AG04450 (cell line): ENCODE measurements at regions not wholly inside any gene's neighbourhood (a gene's known extent, or its start where the extent isn't known, plus 50 kb on each side); places are given as distances from the start of the nearest gene placed in this dataset.

ENCODE experiments used
- CTCF ChIA-PET: fragments of 300-600, 350-600 bp; formaldehyde crosslinking; extraction: SDS; loops from one replicate; lab custom pipeline; 2022; ENCODE audit warnings: antibody characterized with exemption, inconsistent platforms; lab: Charles Lee
- POLR2A ChIA-PET: fragments of 350-600 bp; formaldehyde crosslinking; extraction: SDS; loops from one replicate; lab custom pipeline; 2021; ENCODE audit warnings: antibody characterized with exemption, inconsistent platforms; lab: Yijun Ruan, JAX
- DNase-seq: peaks from one replicate; pipeline ENCODE4 v3.0.0-alpha.2; 2011; ENCODE audit warnings: low read depth, low spot score
- H3K27ac ChIP-seq: one replicate; pipeline ENCODE4 v1.5.1; 2012; ENCODE audit warnings: low read depth, low read length, control low read depth
- H3K27me3 ChIP-seq: one replicate; pipeline ENCODE4 v1.6.0; 2012; ENCODE audit warnings: low read length; ENCODE audit not compliant: control insufficient read depth, insufficient read depth
- H3K4me3 ChIP-seq: 2 replicates; pipeline ENCODE4 v1.5.1; 2011; ENCODE audit warnings: mild to moderate bottlenecking, low read depth, low read length, control low read depth
- H3K9me3 ChIP-seq: 2 replicates; pipeline ENCODE4 v1.5.1; 2012; ENCODE audit warnings: low read length; ENCODE audit not compliant: control insufficient read depth, insufficient read depth
- CTCF ChIP-seq: IDR thresholded peaks from 2 replicates; pipeline ENCODE4 v1.5.1; 2011; ENCODE audit warnings: low read depth, low read length, control low read depth, inconsistent platforms

GRCh38 chr4:32985256-32985655 is 2265.1 kb downstream of the PCDH7 start:
- POLR2A ChIA-PET, result no interaction called here
- no peaks in the 10 kb centered on the region for H3K27me3 ChIP-seq
- no peaks in the 10 kb centered on the region for H3K9me3 ChIP-seq
- no peak overlapping the region for H3K4me3 ChIP-seq
- CTCF ChIA-PET, result no interaction called here
- no peak overlapping the region for H3K27ac ChIP-seq
- no peak for TF ChIP-seq CTCF
- DNase-seq, result no peak

GRCh38 chr4:32986236-32986635 is 2266.1 kb downstream of the PCDH7 start:
- no peak for TF ChIP-seq CTCF
- CTCF ChIA-PET, result no interaction called here
- no peak overlapping the region for H3K4me3 ChIP-seq
- H3K9me3 ChIP-seq, result no peaks in the 10 kb centered on the region
- H3K27ac ChIP-seq, result no peak overlapping the region
- POLR2A ChIA-PET, result no interaction called here
- DNase-seq, result no peak
- no peaks in the 10 kb centered on the region for H3K27me3 ChIP-seq

- no peaks in the 10 kb centered on the region for H3K9me3 ChIP-seq
- POLR2A ChIA-PET, result no interaction called here
- CTCF ChIA-PET, result no interaction called here
- no peak overlapping the region for H3K4me3 ChIP-seq
- no peak overlapping the region for H3K27ac ChIP-seq
- no peak for TF ChIP-seq CTCF
- DNase-seq, result no peak
- H3K27me3 ChIP-seq, result no peaks in the 10 kb centered on the region
Observed at GRCh38 chr4:32987111-32987510, 2266.9 kb downstream of the PCDH7 start.

- no peak for TF ChIP-seq CTCF
- Histone ChIP-seq H3K27me3 (no peaks in the 10 kb centered on the region), H3K27ac (no peak overlapping the region), H3K4me3 (no peak overlapping the region), H3K9me3 (no peaks in the 10 kb centered on the region)
- DNase-seq, result no peak
- CTCF ChIA-PET, result no interaction called here
- POLR2A ChIA-PET, result no interaction called here
Observed at GRCh38 chr4:32988165-32988811, 2268.1 kb downstream of the PCDH7 start.

- POLR2A ChIA-PET, result no interaction called here
- CTCF ChIA-PET, result no interaction called here
- TF ChIP-seq CTCF, result no peak
- no peak for DNase-seq
- no peaks in the 10 kb centered on the region for H3K27me3 ChIP-seq
- H3K9me3 ChIP-seq, result no peaks in the 10 kb centered on the region
- no peak overlapping the region for H3K4me3 ChIP-seq
- H3K27ac ChIP-seq, result no peak overlapping the region
Observed at GRCh38 chr4:32991663-32992062, 2271.5 kb downstream of the PCDH7 start.
